ENCODE measurements at regions not wholly inside any gene's neighbourhood (a gene's known extent, or its start where the extent isn't known, plus 50 kb on each side); places are given as distances from the start of the nearest gene placed in this dataset.

DNA sequence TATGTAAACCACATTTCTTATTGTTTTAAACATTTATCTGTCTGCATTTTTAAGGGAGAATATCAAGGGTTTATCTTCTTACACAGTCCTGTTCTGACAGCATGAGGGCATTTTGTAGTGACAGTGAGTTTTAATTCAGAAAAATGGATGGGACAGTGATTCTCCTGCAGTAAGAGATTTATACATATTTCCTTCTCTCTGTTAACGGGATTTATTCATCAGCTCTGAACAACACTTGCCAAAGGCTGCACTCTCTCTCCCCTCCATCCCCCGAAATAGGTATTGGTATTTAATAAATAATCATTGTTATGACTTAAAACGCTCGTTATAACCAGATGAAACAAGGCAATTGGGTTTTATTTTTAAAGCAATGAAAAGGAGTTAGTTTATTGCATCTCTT, 410.9 kb downstream of the STIM2 start:
- no peaks in the 10 kb centered on the region for H3K27me3 ChIP-seq
- H3K9me3 ChIP-seq: no peaks in the 10 kb centered on the region
- TF ChIP-seq EP300 (IDR thresholded peaks at IDR 0.05): no peak
- TF ChIP-seq POLR2A (IDR thresholded peaks at IDR 0.05): no peak
- no peak for TF ChIP-seq POLR2AphosphoS5 (IDR thresholded peaks at IDR 0.05)
- no peak for TF ChIP-seq CTCF (IDR thresholded peaks at IDR 0.05)
- H3K27ac ChIP-seq: no peak overlapping the region
- 76 to 85% methylated on average over 4 of the region's 4 CpGs for WGBS, 2 donors
- no peak overlapping the region for H3K4me3 ChIP-seq
- H3K4me1 ChIP-seq: no peaks in the 10 kb centered on the region
- DNase-seq: no peak
- ATAC-seq (ENCODE audit: low FRiP score in 2 of 2): no peak
- H3K36me3 ChIP-seq: no peaks in the 10 kb centered on the region

DNA sequence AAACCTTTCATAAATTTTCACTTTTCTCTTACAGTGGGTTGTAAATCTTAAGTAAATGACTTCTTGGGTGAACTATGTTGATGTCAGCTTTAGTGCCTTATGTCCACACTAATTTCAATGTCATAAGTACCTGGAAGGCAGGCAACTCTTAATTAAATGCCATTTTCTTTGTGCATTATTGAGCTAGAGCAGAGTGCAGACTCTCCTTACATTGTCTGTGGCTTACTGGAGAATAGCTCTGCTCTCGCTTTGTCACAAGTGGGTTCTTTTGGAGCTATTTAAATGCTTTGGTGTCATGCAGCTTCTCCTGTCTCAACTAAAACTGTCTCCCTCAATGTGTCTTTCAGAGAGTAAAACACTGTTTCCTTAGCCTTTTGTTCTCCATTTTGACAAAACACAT, 411.6 kb downstream of the STIM2 start:
- TF ChIP-seq POLR2A (IDR thresholded peaks at IDR 0.05): no peak
- TF ChIP-seq EP300 (IDR thresholded peaks at IDR 0.05): no peak
- no peak for TF ChIP-seq POLR2AphosphoS5 (IDR thresholded peaks at IDR 0.05)
- TF ChIP-seq CTCF (IDR thresholded peaks at IDR 0.05): no peak
- WGBS, 2 donors: 0 to 33% methylated on average over 1 of the region's 1 CpG
- Histone ChIP-seq H3K36me3 (no peaks in the 10 kb centered on the region), H3K27me3 (no peaks in the 10 kb centered on the region), H3K4me3 (no peak overlapping the region), H3K4me1 (no peaks in the 10 kb centered on the region), H3K27ac (no peak overlapping the region), H3K9me3 (no peaks in the 10 kb centered on the region)
- DNase-seq (no peak), ATAC-seq (ENCODE audit: low FRiP score in 2 of 2) (no peak)

- Histone ChIP-seq H3K4me3 (no peak overlapping the region), H3K9me3 (no peaks in the 10 kb centered on the region), H3K36me3 (no peaks in the 10 kb centered on the region), H3K27ac (no peak overlapping the region), H3K4me1 (no peaks in the 10 kb centered on the region), H3K27me3 (no peaks in the 10 kb centered on the region)
- TF ChIP-seq EP300 (IDR thresholded peaks at IDR 0.05) (no peak), POLR2A (IDR thresholded peaks at IDR 0.05) (no peak), POLR2AphosphoS5 (IDR thresholded peaks at IDR 0.05) (no peak), CTCF (IDR thresholded peaks at IDR 0.05) (no peak)
- ATAC-seq (ENCODE audit: low FRiP score in 2 of 2): no peak
- no peak for DNase-seq
- 43 to 65% methylated on average over 3 of the region's 3 CpGs for WGBS, 2 donors
Observed at GRCh38 chr4:27276307-27277073, 415.8 kb downstream of the STIM2 start.

DNA sequence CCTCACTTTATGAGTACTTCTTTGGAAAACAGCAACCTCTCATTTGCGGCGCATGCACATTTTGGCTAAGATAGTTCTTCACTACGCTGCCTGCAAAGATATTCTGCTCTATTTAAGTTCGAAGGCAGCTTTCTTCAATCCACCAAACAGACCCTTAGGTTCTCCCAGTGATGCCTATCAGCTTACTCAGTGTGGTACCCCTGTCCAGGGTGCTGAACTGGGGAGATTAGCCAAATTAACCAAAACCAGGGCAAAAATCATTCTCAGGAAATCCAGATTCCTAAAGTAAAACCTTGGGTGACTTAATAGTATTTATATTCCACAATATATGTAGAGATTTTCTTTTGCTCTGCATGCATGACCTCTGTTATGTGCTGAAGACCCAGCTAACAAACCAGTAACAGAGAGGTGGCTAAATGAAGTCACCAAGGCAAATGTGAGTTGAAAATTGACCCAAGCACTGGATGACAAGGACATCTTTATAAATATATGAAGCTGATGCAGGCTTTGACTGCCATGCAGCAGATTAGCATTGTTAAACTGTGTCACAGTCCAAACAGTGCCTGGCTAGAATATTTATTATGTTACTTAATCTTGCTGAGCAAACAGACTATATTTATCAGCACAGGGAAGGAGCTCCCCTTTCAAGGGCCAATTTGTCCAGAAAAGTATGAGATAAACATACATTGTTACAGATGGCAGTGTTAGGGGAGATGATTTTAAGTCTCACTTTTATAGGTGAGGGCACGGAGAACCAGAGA, 418.2 kb downstream of the STIM2 start:
- H3K27ac ChIP-seq: no peak overlapping the region
- no peak for ATAC-seq (ENCODE audit: low FRiP score in 2 of 2)
- H3K4me1 ChIP-seq: no peaks in the 10 kb centered on the region
- no peaks in the 10 kb centered on the region for H3K27me3 ChIP-seq
- TF ChIP-seq CTCF (IDR thresholded peaks at IDR 0.05) (no peak), POLR2A (IDR thresholded peaks at IDR 0.05) (no peak), EP300 (IDR thresholded peaks at IDR 0.05) (no peak), POLR2AphosphoS5 (IDR thresholded peaks at IDR 0.05) (no peak)
- H3K9me3 ChIP-seq: no peaks in the 10 kb centered on the region
- H3K36me3 ChIP-seq: no peaks in the 10 kb centered on the region
- DNase-seq: no peak
- no peak overlapping the region for H3K4me3 ChIP-seq
- 56 to 65% methylated on average over 5 of the region's 5 CpGs for WGBS, 2 donors
